Activated T-cell treated with anti-CD3 and anti-CD28 coated beads for 1 hour (primary cell): ENCODE measurements at regions not wholly inside any gene's neighbourhood (a gene's known extent, or its start where the extent isn't known, plus 50 kb on each side); places are given as distances from the start of the nearest gene placed in this dataset.

ENCODE experiments used
- DNase-seq: peaks from one replicate; pipeline ENCODE4 v3.0.0-alpha.2; 2020; ENCODE audit warnings: low read depth

- DNase-seq = no peak
Observed at GRCh38 chr13:76198568-76199163, 562.5 kb downstream of the LMO7 start.

DNA sequence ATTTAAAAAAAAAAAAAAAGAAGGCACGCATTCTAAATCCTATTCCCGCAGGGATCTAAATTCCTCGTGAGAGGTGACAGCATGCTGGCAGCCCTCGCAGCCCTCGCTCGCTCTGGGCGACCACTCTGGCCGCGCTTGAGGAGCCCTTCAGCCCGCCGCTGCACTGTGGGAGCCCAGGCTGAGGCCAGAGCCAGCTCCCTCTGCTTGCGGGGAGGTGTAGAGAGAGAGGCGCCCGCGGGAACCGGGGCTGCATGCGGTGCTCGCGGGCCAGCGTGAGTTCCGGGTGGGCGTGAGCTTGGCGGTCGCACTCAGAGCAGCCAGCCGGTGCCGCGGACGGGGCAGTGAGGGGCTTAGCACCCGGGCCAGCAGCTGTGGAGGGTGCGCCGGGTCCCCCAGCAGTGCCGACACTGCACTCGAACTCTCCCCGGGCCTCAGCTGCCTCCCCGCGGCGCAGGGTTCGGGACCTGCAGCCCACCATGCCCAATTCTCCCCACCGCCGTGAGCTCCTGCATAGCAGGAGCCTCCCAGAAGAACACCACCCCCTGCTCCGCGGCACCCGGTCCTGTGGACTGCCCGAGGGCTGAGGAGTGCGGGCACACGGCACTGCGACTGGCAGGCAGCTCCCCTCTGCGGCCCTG, 553.9 kb downstream of the LMO7 start:
- DNase-seq = no peak

DNA sequence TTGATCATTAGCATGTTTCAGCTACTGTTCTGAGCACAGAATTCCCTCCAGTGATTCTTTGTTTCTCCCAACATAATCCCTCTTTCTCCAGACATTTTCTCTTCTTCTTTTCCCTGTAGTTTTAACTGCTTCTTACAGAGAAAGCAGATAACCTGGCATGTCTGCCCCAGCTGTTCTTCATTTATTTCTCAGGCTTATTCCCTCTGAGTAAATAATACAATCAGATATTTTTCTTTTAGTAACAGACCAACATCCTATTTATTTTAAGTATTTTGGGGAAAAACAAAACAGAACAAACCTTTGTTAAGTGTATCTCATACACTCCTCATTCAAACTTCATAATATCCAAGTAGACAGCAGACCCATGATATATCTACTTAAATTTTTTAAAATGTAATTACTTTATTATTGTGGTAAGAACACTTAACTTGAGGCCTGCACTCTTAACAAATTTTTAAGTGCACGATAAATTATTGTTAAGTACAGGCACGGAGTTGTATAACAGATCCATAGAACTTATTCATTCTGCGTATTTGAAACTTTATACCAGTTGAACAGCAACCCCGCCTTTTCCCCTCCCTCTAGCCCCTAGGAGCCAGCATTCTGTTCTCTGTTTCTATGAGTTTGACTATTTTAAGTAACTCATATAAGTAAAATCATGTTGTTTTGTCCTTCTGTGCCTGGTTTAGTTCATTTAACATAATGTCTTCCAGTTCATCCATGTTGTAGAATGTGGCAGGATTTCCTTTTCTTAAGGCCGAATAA, 540.0 kb downstream of the LMO7 start:
- no peak for DNase-seq

DNA sequence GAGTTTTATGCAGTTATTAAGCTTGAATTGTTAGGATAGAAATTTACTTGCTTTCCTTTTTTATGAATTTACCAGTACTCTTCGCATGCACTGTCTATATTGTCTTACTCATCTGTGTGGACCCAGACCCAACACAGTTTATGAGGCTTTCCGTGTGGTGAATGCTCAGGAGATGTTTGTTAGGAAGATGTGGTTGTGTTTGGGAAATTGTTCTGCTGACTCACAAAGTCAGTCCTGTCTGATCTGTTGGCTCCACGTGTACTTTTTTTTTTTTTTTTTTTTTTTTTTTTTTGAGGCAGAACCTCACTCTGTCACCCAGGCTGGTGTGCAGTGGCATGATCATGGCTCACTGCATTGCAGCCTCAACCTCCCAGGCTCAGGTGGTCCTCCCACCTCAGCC, 532.5 kb downstream of the LMO7 start:
- no peak for DNase-seq

GRCh38 chr13:76164290-76164689, 528.2 kb downstream of the LMO7 start:
- no peak for DNase-seq

DNA sequence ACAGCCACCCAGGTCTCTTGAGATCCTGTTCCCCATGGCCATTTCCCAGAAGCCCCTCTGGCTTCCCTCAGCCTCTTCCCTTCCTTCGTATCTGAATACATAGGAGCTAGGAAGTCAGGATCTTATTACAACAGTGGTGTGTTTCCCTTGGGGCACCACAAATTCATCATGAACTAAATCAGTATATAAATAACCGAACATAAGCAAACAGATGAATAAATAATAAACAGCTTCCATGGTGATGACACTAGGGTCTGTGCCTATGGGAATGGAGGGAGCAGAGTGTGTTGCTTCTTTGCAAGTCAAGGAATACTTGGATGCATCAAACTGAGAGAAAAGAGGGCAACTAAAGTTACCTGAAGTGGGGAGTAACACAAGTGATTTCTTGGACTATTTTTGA, 527.6 kb downstream of the LMO7 start:
- no peak for DNase-seq

- DNase-seq = no peak
Observed at GRCh38 chr13:76160961-76161925, 525.1 kb downstream of the LMO7 start.

DNA sequence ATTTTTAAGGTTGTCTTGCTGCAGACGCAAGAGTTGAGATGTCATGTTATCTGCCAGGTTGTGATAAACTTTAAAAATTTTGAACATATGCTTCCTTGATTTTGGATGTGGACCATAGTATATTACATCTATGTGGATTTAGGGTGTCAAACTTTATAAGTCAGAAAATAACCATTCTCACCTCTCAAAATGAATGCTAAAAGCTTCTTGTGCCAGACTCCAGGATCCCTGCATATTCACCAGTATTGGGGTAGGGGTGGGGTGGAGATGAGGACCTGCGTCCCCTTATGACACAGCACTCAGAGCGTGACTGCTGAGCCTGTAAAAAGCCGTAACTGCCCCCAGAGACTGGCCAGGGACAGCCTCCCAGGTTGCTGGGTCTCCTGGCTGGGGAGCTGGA, 524.4 kb downstream of the LMO7 start:
- no peak for DNase-seq

DNA sequence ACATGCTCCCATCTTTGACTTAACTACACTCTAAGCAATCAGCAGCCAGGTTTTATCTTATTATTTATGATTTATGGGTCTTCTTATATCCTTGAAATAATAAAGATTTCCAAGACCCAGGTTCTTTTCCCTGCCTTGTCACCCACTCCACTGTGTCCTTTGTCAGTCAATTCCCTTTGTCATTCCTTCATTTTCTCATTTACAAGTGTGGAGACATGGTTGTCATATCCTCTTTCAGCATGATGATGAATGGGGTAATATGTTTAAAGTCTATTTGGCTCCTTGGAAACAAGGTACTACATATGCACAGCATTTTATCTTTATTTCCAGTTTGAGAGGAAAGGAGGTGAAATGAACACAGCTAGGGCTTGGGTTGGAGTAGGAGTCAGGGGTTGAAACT, 521.8 kb downstream of the LMO7 start:
- no peak for DNase-seq

DNA sequence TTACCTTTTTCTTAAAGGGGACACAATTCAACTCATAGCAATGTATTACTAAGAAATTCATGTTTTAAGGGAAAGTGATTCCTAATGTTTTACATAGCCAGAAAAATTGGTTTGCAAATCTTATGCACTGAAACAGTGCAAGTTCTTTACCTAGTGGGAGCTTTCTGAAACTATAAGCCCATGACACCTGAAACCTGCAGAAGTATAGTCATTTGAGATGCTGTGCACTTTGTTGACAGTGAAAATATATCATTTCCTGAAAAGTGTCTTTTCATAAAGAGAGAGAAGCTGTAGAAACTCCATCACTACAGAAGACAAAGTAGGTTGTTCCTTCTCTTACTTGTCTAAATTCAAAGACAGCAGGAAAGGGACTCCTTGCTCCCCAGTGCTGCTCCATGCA, 517.1 kb downstream of the LMO7 start:
- no peak for DNase-seq

- no peak for DNase-seq
Observed at GRCh38 chr13:76148926-76149325, 512.8 kb downstream of the LMO7 start.

DNA sequence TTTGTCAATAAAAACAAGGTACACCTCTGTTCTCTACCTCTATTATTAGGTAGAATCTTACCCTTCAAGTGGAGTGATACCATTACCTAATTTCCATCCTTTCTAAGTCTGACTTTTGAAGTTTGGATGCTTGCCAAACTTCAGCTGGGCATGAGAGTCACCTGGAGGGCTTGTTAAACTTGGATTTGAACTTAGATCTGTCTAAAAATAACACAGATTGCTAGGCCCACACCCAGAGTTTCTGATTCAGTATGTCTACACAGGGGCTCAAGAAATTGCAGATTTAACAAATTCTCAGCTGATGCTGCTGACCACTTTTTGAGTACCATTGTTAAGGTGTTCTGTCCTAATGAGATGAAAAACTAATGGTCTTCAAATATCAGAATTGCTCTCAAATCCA, 512.2 kb downstream of the LMO7 start:
- no peak for DNase-seq

- DNase-seq = no peak
Observed at GRCh38 chr13:76132532-76132931, 496.4 kb downstream of the LMO7 start.

- DNase-seq = no peak
Observed at GRCh38 chr13:76131551-76131950, 495.4 kb downstream of the LMO7 start.

DNA sequence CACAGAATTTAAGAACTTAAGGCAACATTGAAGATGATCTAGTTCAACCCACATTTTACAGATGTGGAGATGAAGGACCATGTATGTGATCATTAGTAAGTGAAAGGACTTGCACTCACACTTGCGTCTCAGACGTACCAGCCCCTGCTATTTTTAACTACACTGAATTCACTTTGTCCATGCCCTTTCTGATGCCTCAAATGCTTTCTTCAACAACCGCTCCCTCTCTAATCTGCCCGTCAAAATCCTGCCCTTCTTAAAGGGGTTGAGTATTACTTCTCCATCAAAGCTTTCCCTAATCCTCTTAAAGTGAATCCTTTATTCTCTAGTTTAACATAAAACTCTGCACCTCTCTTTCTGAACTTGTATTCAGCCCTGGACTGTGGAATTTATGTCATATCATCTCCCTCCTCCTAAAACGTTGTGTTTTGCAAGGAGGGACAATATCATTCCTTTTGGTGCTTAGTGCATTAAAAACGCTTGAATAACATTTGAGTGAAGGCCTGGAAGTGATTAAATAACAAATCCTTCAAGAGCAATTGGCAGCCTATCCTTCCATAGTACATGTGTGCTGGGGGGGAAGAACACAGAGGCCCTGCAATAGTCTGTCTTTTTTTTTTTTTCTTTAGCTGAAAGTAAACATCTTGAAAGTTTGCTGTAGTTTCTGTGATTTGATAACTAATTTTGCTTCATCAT, 493.3 kb downstream of the LMO7 start:
- no peak for DNase-seq

GRCh38 chr13:76127922-76128321, 491.8 kb downstream of the LMO7 start:
- no peak for DNase-seq

DNA sequence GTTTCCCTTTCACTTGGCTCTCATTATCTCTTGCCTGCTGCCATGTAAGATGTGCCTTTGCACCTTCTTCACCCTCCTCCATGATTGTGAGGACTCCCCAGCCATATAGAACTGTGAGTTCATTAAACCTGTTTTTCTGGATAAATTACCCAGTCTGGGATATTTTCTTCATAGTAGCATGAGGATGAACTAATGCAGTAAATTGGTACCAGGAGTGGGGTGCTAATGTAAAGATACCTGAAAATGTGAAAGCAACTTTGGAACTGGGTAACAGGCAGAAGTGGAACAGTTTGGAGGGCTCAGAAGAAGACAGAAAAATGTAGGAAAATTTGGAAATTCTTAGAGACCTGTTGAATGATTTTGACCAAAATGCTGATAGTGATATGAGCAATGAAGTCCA, 487.4 kb downstream of the LMO7 start:
- DNase-seq = no peak

DNA sequence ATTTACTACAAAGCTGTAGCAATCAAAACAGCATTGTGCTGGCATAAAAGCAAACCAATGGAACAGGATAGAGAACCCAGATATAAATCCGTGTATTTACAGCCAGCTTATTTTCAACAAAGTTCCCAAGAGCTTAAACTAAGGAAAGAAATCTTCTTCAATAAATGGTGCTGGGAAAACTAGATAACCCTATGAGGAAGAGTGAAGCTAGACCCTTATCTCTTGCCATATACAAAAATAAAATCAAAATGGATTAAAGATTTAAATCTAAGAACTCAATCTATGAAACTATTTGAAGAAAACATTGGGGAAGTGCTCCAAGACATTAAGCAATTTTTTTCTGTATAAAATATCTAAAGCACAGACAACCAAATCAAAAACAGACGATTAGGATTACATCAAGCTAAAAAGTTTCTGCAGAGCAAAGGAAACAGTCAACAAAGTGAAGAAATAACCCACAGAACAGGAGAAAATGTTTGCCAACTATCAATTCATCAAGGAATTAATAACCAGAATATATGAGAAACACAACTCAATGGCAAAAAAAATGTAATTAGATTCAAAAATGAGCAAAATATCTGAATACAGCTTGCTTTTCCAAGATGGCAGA, 480.7 kb downstream of the LMO7 start:
- no peak for DNase-seq

DNA sequence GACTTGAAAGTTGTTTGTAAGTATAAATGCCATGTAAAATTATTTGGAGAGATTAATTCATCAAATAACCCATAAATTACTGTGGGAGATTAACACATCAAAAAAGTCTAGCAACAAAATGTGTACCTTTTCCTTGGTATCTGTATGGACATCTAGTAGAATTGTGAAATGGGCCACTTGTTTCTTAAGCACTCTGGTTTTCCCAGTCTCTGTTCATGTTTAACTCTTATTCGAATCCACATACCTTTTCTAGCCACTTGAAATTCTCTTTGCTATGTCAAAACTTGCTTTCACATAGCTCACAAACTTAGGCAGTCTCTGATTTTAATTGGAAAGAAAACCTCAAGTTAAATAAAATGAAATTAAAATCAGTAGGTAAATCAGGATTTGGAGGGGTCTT, 470.6 kb downstream of the LMO7 start:
- DNase-seq = no peak

DNA sequence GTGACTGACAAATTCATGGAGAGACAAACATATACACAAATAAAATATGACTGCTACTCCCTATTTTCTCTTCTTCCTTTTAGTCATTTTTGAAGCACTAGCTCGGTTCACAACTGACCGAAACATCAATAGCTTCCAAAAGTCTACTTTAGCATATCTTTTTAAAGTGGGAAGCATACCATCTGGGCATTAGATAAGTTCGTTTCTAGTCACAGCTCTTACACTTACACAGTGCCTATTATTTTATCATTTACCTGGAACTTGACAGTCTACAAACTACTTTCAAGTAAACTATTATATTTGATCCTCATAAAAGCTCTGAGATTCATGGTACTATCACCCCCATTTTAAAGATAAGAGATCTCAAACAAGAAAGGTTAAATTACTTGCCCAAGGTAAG, 458.5 kb downstream of the LMO7 start:
- no peak for DNase-seq

GRCh38 chr13:76091076-76091475, 454.9 kb downstream of the LMO7 start:
- DNase-seq = no peak
